Epidermal melanocyte (primary cell): ENCODE measurements at regions not wholly inside any gene's neighbourhood (a gene's known extent, or its start where the extent isn't known, plus 50 kb on each side); places are given as distances from the start of the nearest gene placed in this dataset.
A peak's percentile ranks its signal among the peaks of the same experiment; 100 is the strongest.

ENCODE experiments used
- DNase-seq: peaks from one replicate; pipeline ENCODE4 v3.0.0; 2011; ENCODE audit warnings: low spot score; ENCODE audit not compliant: insufficient read length

GRCh38 chr6:148146717-148147462, 195.7 kb upstream of the SASH1 start:
- DNase-seq, result no peak

DNA sequence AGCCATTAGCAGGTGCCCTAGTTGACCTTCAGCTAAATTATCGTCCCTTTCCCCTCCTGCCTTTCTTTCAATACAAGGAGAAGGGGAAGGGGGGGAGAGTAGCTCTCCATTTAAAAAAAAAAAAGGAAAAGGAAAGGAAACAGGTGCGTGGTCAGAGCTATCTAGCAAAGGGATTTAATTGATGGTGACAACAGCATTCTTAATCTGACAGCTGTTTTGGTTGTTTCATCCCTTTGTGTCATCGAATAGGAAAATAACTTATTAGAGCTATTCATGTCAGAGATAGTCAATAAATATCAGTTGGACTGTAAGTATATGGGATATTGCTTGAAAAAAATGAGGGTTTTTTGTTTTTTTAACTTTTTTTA, 195.2 kb upstream of the SASH1 start:
- no peak for DNase-seq

DNA sequence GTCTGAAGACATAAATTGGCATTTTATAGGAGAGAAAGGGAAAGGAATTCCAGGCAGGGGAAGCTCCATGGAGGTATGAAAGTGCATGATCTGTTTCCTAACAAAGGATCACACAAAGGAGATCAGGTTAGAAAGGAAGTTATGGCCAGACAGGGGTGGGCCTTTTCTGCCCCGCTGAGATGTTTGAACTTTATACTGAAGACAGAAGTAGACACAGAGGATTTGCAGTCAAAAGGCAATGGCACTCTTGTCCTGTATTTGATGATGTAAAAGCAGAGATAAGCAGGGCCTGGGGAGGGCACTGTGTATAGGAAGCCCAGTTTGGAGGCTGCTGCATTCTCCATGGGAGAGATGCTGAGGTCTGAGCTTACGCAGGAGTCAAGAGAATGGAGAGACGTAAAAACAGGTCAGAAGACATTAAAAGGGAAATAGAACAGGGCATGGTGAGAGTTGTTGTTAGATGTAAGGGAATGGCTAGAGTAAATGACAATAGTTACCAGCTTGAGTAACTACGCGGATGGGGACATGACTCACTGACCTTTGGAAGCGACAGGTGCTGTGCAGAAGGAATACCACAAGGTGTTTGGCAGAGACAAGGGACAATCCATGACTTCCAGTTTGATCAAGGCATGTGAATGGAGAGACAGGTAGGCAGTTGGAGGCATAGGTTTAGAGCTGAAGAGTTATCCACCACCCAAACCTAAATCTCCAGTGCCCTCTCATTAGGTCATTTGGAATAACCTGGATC, 190.6 kb upstream of the SASH1 start:
- DNase-seq, result no peak

- no peak for DNase-seq
Measured at GRCh38 chr6:148154668-148155067, 188.0 kb upstream of the SASH1 start.

DNA sequence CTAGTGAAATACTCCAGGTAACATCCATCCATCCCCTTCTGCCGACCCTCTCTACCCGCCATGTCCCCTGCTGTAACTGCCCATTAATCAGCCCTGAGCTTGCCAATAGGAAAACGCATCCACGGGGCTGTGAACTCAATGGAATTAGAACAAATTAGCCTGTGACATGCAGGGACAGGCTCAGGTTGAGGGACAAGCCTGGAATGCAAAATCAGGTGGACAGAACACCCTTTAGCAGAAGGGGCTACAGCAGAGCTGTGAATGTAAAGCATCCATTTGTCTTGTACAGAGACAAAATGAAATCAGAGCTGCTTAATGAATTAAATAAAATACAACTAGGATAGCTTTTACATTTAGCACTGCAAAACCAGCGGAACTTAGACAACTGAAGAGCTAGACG, 187.3 kb upstream of the SASH1 start:
- no peak for DNase-seq

- DNase-seq, result no peak
Measured at GRCh38 chr6:148157841-148158240, 184.8 kb upstream of the SASH1 start.

DNA sequence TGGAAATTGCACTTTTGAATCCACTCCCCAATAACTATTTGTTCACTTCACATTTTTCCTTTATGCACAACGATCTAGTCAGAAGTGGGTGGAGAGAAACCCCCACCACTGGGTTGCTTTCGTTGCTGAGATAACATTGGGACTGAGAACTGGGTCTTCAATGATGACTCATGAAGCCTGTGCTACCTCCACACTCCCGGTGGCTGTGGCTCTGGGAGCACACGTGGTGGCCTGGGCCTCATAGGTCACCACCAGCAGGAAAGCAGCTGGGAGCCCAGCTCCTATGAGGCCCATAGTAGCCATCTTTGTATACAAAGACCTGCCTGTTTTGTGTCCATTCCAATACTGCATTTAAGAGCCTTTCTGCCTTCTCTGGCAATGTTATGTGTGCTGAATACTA, 178.0 kb upstream of the SASH1 start:
- DNase-seq, result no peak

DNA sequence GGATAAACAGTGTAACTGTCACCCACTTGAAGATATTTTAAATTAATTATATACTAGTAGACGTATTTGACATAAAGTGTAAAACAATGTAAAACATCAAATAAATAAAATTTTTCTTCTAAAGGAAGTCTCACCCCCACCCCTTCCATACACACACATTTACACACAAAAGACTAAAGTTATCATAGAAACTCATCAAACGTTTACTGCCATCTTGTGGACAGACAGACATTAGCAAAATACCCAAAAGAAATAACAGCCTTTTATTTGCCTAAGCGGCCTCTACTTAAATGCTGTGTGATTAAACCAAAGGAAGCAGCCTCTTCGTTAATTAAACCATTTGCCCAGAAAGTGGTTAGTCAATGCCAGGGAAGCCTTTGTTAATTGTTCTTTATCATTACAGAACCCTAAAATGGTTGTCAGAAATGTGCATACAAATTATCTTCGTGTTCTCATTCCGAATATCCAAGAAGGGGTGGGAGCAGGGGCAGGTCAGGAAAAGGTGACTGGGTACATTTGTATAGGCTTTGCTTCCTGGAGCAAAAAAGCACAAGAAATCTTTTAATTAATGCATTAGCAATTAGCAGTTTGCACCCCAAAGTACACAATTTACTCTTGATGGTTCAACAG, 176.2 kb upstream of the SASH1 start:
- DNase-seq, result peak; percentile 50

DNA sequence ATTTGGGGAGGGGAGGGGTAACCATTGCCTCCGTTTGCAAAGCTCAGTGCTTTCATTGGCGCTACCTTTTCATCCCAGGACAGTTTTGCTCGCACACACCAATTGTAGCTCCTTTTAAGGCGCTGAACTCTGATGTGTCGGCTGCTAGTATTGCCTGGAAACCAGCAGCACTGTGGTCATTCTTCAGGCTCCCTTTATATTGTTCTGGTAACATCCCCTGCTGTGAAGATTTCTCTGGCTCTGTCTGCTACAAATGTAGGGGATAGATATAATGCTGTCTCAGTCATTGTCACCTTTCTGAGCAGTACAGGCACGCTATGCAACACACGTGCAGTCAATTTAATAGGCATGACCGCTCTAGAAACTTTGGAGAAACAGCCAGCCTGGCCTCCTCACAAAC, 172.9 kb upstream of the SASH1 start:
- DNase-seq, result no peak

DNA sequence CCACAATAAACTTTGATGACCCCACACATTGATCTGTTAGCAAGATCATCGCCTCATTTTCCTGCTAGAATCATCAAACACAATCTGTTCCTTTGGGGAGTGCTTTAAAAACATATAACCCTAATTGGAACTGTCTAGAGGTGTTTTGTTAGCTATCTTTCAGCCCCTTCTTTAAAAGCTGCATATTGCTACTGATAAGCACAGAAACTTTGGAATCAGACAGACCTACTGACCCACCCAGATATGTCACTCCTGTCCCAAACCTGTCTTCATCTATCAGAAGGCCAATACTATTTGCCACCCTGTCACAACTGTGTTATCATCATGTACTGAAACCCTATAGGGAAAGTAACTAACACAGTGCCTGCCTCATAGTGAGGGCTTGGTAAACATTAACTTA, 172.4 kb upstream of the SASH1 start:
- DNase-seq, result no peak

GRCh38 chr6:148173548-148173947, 169.1 kb upstream of the SASH1 start:
- DNase-seq, result no peak

DNA sequence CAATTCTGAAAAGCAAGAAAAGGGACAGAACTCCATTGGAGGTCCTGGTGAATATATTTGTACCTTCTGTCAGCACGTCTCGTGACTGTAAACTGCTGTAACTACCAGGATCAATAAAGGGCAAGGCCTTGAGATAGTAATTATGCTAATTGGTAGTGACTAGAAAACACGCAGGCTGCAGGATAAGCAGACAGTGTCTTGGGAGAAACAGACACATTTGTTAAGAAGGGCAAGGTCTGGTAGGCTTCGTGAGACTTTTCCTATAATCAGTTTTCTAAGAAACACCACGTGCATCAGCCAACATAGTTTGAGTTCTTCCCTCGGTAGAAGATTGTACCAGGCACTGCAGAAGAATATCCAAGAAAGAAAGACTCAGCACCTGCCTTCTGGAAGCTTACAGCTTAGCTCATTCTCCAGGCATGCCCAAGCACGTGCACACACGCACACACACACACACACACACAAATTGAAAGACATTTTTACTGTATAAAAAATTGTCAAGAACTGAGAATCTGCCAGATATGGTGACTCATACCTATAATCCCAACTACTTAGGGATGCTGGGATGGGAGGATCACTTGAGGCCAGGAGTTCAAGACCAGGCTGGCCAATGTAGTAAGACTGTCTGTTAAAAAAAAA, 167.0 kb upstream of the SASH1 start:
- DNase-seq, result no peak

DNA sequence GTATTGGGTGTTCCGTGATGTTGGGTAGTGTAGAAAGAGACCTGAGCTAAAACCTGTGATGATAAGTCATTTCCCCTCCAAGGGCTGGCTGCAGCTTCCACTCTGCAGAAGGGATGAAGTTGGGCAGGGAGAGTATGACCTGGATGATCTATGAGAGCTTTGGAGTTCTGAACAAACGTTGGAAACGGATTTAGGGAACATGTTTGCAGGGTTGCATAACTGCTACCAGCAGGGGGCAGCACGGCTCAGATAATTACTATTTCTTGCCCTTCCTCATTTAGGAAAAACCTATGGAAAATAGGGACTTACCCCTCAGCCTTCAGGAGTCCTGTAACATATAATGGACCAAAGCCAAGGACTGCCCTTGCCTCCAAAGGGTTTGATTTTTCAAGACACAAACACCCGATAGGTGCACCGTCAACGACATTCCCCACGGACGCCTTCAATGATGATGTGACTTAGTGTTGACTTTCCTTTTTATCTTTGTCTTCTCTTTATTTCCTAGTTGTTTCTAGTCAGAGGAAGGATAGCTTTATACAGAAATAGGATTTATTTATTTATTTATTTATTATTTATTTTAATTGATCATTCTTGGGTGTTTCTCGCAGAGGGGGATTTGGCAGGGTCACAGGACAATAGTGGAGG, 164.9 kb upstream of the SASH1 start:
- peak; percentile 33 for DNase-seq

- DNase-seq, result no peak
Measured at GRCh38 chr6:148179786-148180185, 162.9 kb upstream of the SASH1 start.

- no peak for DNase-seq
Measured at GRCh38 chr6:148182378-148182777, 160.3 kb upstream of the SASH1 start.

- DNase-seq, result no peak
Measured at GRCh38 chr6:148183776-148184175, 158.9 kb upstream of the SASH1 start.

DNA sequence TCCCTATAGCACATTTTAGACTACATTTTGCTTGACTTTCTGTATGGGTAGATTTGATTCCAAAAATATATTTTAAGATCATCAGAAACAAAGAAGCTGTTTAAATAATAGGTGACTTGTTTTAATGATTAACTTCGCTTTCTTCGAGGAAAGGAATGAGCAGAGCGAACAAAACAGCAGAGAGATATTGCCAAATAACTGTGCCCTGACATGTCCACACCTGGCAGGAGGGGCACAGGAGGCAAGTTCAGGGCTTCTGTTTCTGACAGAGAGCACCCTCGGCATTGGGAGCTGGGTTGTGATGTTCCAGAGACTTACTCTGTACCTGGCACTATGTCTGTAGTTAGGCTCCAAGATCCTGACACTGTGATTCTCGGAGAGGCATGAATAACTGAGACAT, 155.7 kb upstream of the SASH1 start:
- DNase-seq, result no peak

DNA sequence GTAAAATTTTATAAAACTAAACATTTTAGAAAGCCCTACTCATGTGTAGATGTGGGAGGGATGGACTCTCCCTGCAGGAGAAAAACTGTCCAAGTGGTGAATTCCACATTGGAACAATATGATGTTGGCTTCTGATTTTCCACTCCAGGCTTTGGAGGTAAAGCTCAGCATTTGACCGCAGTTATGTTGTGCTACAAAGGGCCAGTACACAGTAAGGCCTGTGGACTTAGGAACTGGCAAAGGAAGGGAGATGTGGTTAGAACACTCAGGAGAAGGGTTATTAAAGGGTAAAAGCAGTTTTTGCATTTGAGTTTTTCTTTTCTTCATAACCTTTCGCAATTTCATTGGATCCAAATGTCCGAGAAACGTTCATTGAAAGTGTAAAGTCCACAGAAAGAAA, 150.3 kb upstream of the SASH1 start:
- no peak for DNase-seq

GRCh38 chr6:148193063-148193680, 149.5 kb upstream of the SASH1 start:
- no peak for DNase-seq

DNA sequence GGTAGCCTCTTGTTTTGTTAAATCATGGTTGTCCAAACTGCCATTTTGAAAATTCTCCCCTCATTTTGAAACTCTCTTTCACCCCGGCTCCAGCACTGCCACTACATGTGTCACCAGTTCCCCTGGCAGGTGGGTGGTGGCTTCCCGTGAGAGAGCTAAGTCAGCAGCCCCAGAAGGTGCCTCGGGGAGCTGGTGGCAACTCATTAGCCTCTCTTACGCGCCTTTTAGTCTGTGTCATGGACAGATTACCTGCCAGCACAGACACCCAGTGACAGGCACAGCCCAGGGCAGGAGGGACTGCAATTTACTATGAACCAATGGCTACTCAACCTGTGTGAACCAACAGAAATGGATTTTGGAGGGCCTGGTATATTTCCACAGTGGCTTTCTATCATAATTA, 147.1 kb upstream of the SASH1 start:
- no peak for DNase-seq

DNA sequence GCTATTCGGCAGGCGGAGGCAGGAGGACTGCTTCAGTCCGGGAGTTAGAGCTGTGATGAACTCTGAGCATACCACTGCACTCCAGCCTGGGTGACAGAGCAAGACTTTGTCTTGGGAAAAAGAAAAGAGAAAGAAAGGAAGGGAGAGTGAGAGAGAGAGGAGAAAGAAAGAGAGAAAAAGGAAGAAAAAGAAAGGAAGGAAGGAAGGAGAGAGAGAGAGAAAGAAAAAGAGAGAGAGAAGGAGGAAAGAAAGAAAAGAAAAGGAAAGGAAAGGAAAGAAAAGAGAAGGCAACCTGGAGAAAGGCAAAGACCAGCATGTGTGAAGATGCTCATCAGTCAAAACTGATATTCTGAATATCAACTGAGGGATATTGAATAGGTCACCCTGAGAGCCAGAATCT, 143.1 kb upstream of the SASH1 start:
- no peak for DNase-seq
